Adrenal gland (tissue), 9 donors: ENCODE measurements at regions not wholly inside any gene's neighbourhood (a gene's known extent, or its start where the extent isn't known, plus 50 kb on each side); places are given as distances from the start of the nearest gene placed in this dataset.

Source experiments
- DNase-seq, 7 donors: peaks; one replicate each; pipeline ENCODE4 v3.0.0-alpha.2; 2019 to 2020
- H3K27ac ChIP-seq, 5 donors: fragments of 200-600 bp; sonication (generic) in 4 of 5; 1 replicate in 3 of 5; 2 replicates in 2 of 5; pipeline versions ENCODE4 v1.5.1 to v1.8.0; 2016 to 2020; ENCODE audit warnings: mild to moderate bottlenecking in 1 of 5
- H3K27me3 ChIP-seq: fragments of 200-600 bp; 2 replicates; pipeline ENCODE4 v1.8.0; 2021
- H3K36me3 ChIP-seq, 2 donors: fragments of 200-600 bp; replicated peaks in 1 of 2; 1 replicate in 1 of 2; 2 replicates in 1 of 2; pipeline versions ENCODE4 v1.5.1 to v1.8.0; 2018 to 2022
- H3K4me1 ChIP-seq, 2 donors: fragments of 200-600 bp; replicated peaks in 1 of 2; 1 replicate in 1 of 2; 2 replicates in 1 of 2; pipeline versions ENCODE4 v1.5.1 to v1.8.0; 2018 to 2021
- H3K4me3 ChIP-seq, 4 donors: fragments of 200-600 bp; sonication (generic) in 3 of 4; one replicate each; pipeline ENCODE4 v1.5.1; 2016 to 2018
- H3K9me3 ChIP-seq, 3 donors: fragments of 200-600 bp; sonication (generic) in 1 of 3; replicated peaks in 1 of 3; 1 replicate in 2 of 3; 2 replicates in 1 of 3; pipeline versions ENCODE4 v1.5.1 to v1.8.0; 2016 to 2021
- CTCF ChIP-seq, 6 experiments: fragments of 450-650 bp in 4 of 6; fragments of 200-600 bp in 2 of 6; sonication (generic) in 1 of 6; IDR thresholded peaks; 1 replicate in 5 of 6; 2 replicates in 1 of 6; pipeline versions ENCODE4 v1.5.1 to v1.8.0; 2016 to 2021; ENCODE audit warnings: antibody characterized with exemption in 6 of 6, mild to moderate bottlenecking in 2 of 6, moderate library complexity in 1 of 6
- POLR2A ChIP-seq, 2 donors: fragments of 450-650 bp; IDR thresholded peaks; one replicate each; pipeline ENCODE4 v1.6.1; 2017; ENCODE audit warnings: antibody characterized with exemption in 2 of 2, mild to moderate bottlenecking in 2 of 2, moderate library complexity in 1 of 2
- WGBS, 4 donors: extraction: QIAGEN DNeasy Blood & Tissue Kit in 2 of 4; methylation state at CpG; one replicate each; pipeline versions ENCODE4 v1.1.5 to v1.1.7; 2013 to 2017; 5-methylcytosine and 5-hydroxymethylcytosine counted together
- intact Hi-C, 2 donors: fragments of 100-400 bp; cut with DNase I; formaldehyde crosslinking; loops; one replicate each; pipeline versions ENCODE4 v1.14.1 to v1.15.0; 2022 to 2023
- donor health status: healthy with polysubstance abuse.
- donor health status: Bipolar disorder and iron deficiency.
- donor health status: DM: yes; HTN: yes; CAD: no.
- donor health status: DM: no; HTN: no; CAD: no.
- donor health status: DM: no; HTN: no; CAD: no.

DNA sequence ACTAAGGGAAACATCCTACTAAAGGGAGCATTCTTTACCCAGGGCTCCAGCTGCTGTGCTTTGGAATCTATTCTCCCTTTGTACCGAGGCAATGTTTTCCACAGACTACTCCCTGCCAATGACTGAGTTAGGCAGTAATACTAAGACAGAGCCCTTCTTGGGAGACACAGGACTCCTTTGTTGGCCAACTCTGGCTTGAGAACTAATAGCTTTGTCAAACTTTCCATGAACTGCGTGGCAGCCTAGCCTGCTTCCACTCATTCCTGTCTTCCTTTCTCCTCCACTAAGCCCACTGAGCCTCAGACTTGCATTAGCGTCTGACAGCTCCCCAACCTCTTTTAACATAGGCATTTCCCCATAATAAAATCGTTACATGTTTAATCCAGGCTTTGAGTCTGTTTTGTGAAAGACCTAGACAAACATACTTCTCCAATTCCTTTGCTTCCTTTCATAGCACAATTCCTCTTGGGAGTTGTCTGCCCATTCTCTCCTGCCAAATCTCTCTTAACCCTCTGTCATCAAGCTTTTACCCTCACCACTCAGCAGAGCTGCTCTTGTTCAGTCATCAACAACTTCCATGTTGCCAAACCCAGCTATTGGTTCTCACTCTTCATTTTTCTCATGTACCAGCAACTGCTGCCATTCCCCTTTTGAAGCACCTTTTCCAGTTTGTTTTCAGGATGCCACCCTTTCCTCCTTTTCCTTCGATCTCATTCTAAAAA lies 300.3 kb upstream of the IGFBP7 start:
- intact Hi-C loops, result no loop called here
- no peak overlapping the region for H3K4me3 ChIP-seq
- 56 to 62% (median 59%) methylated on average over 5 of the region's 5 CpGs for WGBS, 4 donors
- no peak for DNase-seq
- no peaks in the 10 kb centered on the region for H3K4me1 ChIP-seq
- TF ChIP-seq POLR2A (IDR thresholded peaks at IDR 0.05), result no peak
- TF ChIP-seq CTCF (IDR thresholded peaks at IDR 0.05), result no peak
- H3K27ac ChIP-seq, result no peak overlapping the region
- H3K27me3 ChIP-seq, result no peaks in the 10 kb centered on the region
- no peaks in the 10 kb centered on the region for H3K9me3 ChIP-seq
- H3K36me3 ChIP-seq, result no peaks in the 10 kb centered on the region

GRCh38 chr4:57405359-57405758 lies 295.2 kb upstream of the IGFBP7 start:
- DNase-seq, result no peak
- WGBS, 4 donors, result 49 to 76% (median 68%) methylated on average over 2 of the region's 2 CpGs
- intact Hi-C loops, result no loop called here
- Histone ChIP-seq H3K27ac (no peak overlapping the region), H3K4me3 (no peak overlapping the region), H3K9me3 (no peaks in the 10 kb centered on the region), H3K27me3 (no peaks in the 10 kb centered on the region), H3K4me1 (no peaks in the 10 kb centered on the region), H3K36me3 (no peaks in the 10 kb centered on the region)
- TF ChIP-seq POLR2A (IDR thresholded peaks at IDR 0.05), result no peak
- no peak for TF ChIP-seq CTCF (IDR thresholded peaks at IDR 0.05)

- TF ChIP-seq POLR2A (IDR thresholded peaks at IDR 0.05) (no peak), CTCF (IDR thresholded peaks at IDR 0.05) (no peak)
- 49 to 59% (median 54%) methylated on average over 4 of the region's 4 CpGs for whole genome bisulfite sequencing, 4 donors
- H3K27me3 ChIP-seq, result no peaks in the 10 kb centered on the region
Observed at GRCh38 chr4:57404483-57404882, 294.3 kb upstream of the IGFBP7 start.

GRCh38 chr4:57403591-57403990 lies 293.4 kb upstream of the IGFBP7 start:
- 78 to 95% (median 90%) methylated on average over 2 of the region's 2 CpGs for WGBS, 4 donors
- TF ChIP-seq CTCF (IDR thresholded peaks at IDR 0.05) (no peak), POLR2A (IDR thresholded peaks at IDR 0.05) (no peak)
- Histone ChIP-seq H3K27me3 (no peaks in the 10 kb centered on the region), H3K4me3 (no peak overlapping the region), H3K36me3 (no peaks in the 10 kb centered on the region), H3K9me3 (no peaks in the 10 kb centered on the region), H3K27ac (no peak overlapping the region), H3K4me1 (no peaks in the 10 kb centered on the region)
- intact Hi-C loops, result no loop called here
- no peak for DNase-seq

More at GRCh38 chr4:57404483-57404882, 294.3 kb upstream of the IGFBP7 start:
- no peak for DNase-seq
- H3K9me3 ChIP-seq, result no peaks in the 10 kb centered on the region
- no peak overlapping the region for H3K4me3 ChIP-seq
- intact Hi-C loops, result no loop called here
- H3K27ac ChIP-seq, result no peak overlapping the region
- no peaks in the 10 kb centered on the region for H3K36me3 ChIP-seq
- H3K4me1 ChIP-seq, result no peaks in the 10 kb centered on the region
